Neural cell (in vitro differentiated cells): ENCODE measurements at regions not wholly inside any gene's neighbourhood (a gene's known extent, or its start where the extent isn't known, plus 50 kb on each side); places are given as distances from the start of the nearest gene placed in this dataset.

Experiments
- H2AFZ ChIP-seq: fragments of 200-600, 300-800 bp; sonication (generic), shearing (Covaris generic); 2 replicates; pipeline ENCODE4 v1.6.0; 2014; ENCODE audit warnings: low read depth, mild to moderate bottlenecking, antibody characterized with exemption, low read length, moderate library complexity
- H3F3A ChIP-seq: fragments of 200-600 bp; shearing (Covaris generic); 2 replicates; pipeline ENCODE4 v1.6.1; 2016; ENCODE audit warnings: mild to moderate bottlenecking, moderate library complexity, mixed read lengths, antibody characterized with exemption, low read length; ENCODE audit not compliant: insufficient read depth, poor library complexity, severe bottlenecking
- H3K27ac ChIP-seq: fragments of 200-600, 300-800 bp; sonication (generic), shearing (Covaris generic); 2 replicates; pipeline ENCODE4 v1.5.1; 2014; ENCODE audit warnings: mild to moderate bottlenecking, low read length, moderate library complexity
- H3K27me3 ChIP-seq: fragments of 300-800, 200-600 bp; sonication (generic), shearing (Covaris generic); 2 replicates; pipeline ENCODE4 v1.6.0; 2014; ENCODE audit warnings: mild to moderate bottlenecking, low read depth, low read length, moderate library complexity; ENCODE audit not compliant: insufficient read depth
- H3K36me3 ChIP-seq: fragments of 300-800, 200-600 bp; sonication (generic), shearing (Covaris generic); 2 replicates; pipeline ENCODE4 v1.5.1; 2014; ENCODE audit warnings: mild to moderate bottlenecking, antibody characterized with exemption, low read length, moderate library complexity; ENCODE audit not compliant: insufficient read depth
- H3K4me2 ChIP-seq: fragments of 300-800, 200-600 bp; sonication (generic), shearing (Covaris generic); 2 replicates; pipeline ENCODE4 v1.6.0; 2014; ENCODE audit warnings: mild to moderate bottlenecking, low read length
- H3K4me3 ChIP-seq: fragments of 300-800, 200-600 bp; sonication (generic), shearing (Covaris generic); 2 replicates; pipeline ENCODE4 v1.5.1; 2014; ENCODE audit warnings: mild to moderate bottlenecking, low read length, moderate library complexity
- H3K79me2 ChIP-seq: fragments of 200-600 bp; shearing (Covaris generic); replicated peaks from 2 replicates; pipeline ENCODE4 v1.6.0; 2014; ENCODE audit warnings: mild to moderate bottlenecking, low read length, moderate library complexity; ENCODE audit not compliant: insufficient read depth
- H3K9ac ChIP-seq: fragments of 300-800, 200-600 bp; sonication (generic), shearing (Covaris generic); 2 replicates; pipeline ENCODE4 v1.6.1; 2016; ENCODE audit warnings: mild to moderate bottlenecking, low read length, mixed read lengths
- H3K9me2 ChIP-seq: fragments of 200-600 bp; shearing (Covaris generic); 2 replicates; pipeline ENCODE4 v1.6.1; 2016; ENCODE audit warnings: mild to moderate bottlenecking, low read length, mixed read lengths; ENCODE audit not compliant: insufficient read depth
- H3K9me3 ChIP-seq: fragments of 200-600, 300-800 bp; sonication (generic), shearing (Covaris generic); 2 replicates; pipeline ENCODE4 v1.6.1; 2016; ENCODE audit warnings: mild to moderate bottlenecking, mixed run types, low read length, moderate library complexity, mixed read lengths
- H4K20me1 ChIP-seq: fragments of 200-600 bp; shearing (Covaris generic); 2 replicates; pipeline ENCODE4 v1.6.1; 2016; ENCODE audit warnings: mild to moderate bottlenecking, mixed run types; ENCODE audit not compliant: insufficient read depth
- CTCF ChIP-seq: fragments of 450-650 bp; IDR thresholded peaks from 2 replicates; pipeline ENCODE4 v1.5.1; 2014; ENCODE audit warnings: antibody characterized with exemption, mild to moderate bottlenecking, moderate library complexity; ENCODE audit not compliant: poor library complexity, severe bottlenecking
- EP300 ChIP-seq: fragments of 450-650 bp; conservative IDR thresholded peaks from 2 replicates; pipeline ENCODE4 v1.6.1; 2014; ENCODE audit warnings: antibody characterized with exemption, mild to moderate bottlenecking, moderate library complexity; ENCODE audit not compliant: poor library complexity, severe bottlenecking
- EZH2 ChIP-seq: fragments of 200-600, 300-800 bp; shearing (Covaris generic), sonication (generic); IDR thresholded peaks from 2 replicates; pipeline ENCODE4 v1.6.1; 2014; ENCODE audit warnings: antibody characterized with exemption, low read length, borderline replicate concordance, mild to moderate bottlenecking; ENCODE audit not compliant: insufficient read depth, poor library complexity, severe bottlenecking
- MXI1 ChIP-seq: fragments of 450-650 bp; conservative IDR thresholded peaks from 2 replicates; pipeline ENCODE4 v1.6.1; 2014; ENCODE audit warnings: antibody characterized with exemption, mild to moderate bottlenecking; ENCODE audit not compliant: poor library complexity, severe bottlenecking
- POLR2AphosphoS5 ChIP-seq: IDR thresholded peaks from 2 replicates; pipeline ENCODE4 v1.6.1; 2012
- RAD21 ChIP-seq: fragments of 450-650 bp; conservative IDR thresholded peaks from 2 replicates; pipeline ENCODE4 v1.6.1; 2014; ENCODE audit warnings: antibody characterized with exemption, mild to moderate bottlenecking, moderate library complexity
- SMC3 ChIP-seq: fragments of 450-650 bp; conservative IDR thresholded peaks from 2 replicates; pipeline ENCODE4 v1.6.1; 2014; ENCODE audit warnings: antibody characterized with exemption, mild to moderate bottlenecking, moderate library complexity; ENCODE audit not compliant: poor library complexity
- TAF1 ChIP-seq: IDR thresholded peaks from 2 replicates; pipeline ENCODE4 v1.6.1; 2012; ENCODE audit warnings: low read depth
- TF ChIP-seq, protein P1 (sequence below): IDR thresholded peaks from 2 replicates; pipeline ENCODE4 v1.6.1; 2012; ENCODE audit warnings: borderline replicate concordance

DNA sequence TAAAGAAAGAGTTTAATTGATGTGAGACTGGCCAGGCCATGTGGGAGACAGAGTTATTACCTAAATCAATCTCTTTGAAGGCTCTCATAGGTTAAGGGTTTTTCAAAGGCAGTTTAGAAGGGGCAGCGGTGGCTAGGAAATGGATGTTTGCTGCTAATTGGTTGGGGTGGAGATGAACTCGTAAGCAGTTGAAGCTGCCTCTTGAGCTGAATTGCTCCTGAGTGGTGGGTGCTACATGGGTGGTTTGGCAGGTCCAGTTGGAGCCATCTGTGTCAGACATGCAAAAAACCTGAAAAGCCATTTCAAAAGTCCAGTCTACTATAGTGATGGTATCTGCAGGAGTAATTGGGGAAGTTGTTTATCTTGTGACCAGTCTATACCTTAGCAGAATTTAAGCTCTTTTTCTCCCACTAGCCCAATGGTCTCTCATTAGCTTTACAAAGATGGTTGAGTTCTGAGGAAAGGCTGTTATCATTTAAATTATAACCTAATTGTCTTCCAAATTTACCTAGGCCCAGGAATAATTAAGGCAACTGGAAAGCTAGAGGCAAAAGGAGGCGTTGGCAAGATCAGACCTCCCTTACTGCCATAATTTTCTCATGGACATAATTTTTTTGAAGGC lies 762.4 kb upstream of the FRG1 start:
- H3K27ac ChIP-seq: no peak overlapping the region
- no peaks in the 10 kb centered on the region for H3K27me3 ChIP-seq
- no peak overlapping the region for H3K4me3 ChIP-seq
- no peaks in the 10 kb centered on the region for H3K9me3 ChIP-seq
- H3K79me2 ChIP-seq: no peaks in the 10 kb centered on the region
- no peak overlapping the region for H3K4me2 ChIP-seq
- no peaks in the 10 kb centered on the region for H3F3A ChIP-seq
- no peaks in the 10 kb centered on the region for H3K9me2 ChIP-seq
- no peak for TF ChIP-seq MXI1
- TF ChIP-seq RAD21: no peak
- TF ChIP-seq, protein P1, sequence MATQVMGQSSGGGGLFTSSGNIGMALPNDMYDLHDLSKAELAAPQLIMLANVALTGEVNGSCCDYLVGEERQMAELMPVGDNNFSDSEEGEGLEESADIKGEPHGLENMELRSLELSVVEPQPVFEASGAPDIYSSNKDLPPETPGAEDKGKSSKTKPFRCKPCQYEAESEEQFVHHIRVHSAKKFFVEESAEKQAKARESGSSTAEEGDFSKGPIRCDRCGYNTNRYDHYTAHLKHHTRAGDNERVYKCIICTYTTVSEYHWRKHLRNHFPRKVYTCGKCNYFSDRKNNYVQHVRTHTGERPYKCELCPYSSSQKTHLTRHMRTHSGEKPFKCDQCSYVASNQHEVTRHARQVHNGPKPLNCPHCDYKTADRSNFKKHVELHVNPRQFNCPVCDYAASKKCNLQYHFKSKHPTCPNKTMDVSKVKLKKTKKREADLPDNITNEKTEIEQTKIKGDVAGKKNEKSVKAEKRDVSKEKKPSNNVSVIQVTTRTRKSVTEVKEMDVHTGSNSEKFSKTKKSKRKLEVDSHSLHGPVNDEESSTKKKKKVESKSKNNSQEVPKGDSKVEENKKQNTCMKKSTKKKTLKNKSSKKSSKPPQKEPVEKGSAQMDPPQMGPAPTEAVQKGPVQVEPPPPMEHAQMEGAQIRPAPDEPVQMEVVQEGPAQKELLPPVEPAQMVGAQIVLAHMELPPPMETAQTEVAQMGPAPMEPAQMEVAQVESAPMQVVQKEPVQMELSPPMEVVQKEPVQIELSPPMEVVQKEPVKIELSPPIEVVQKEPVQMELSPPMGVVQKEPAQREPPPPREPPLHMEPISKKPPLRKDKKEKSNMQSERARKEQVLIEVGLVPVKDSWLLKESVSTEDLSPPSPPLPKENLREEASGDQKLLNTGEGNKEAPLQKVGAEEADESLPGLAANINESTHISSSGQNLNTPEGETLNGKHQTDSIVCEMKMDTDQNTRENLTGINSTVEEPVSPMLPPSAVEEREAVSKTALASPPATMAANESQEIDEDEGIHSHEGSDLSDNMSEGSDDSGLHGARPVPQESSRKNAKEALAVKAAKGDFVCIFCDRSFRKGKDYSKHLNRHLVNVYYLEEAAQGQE: no peak
- TF ChIP-seq TAF1: no peak
- no peak for TF ChIP-seq SMC3
- no peak for TF ChIP-seq CTCF
- TF ChIP-seq EZH2: no peak
- no peak for TF ChIP-seq POLR2AphosphoS5
- no peak for TF ChIP-seq EP300
- no peak overlapping the region for H2AFZ ChIP-seq
- H3K9ac ChIP-seq: no peak overlapping the region
- H4K20me1 ChIP-seq: no peaks in the 10 kb centered on the region
- H3K36me3 ChIP-seq: no peaks in the 10 kb centered on the region

GRCh38 chr4:189185810-189186432 lies 754.8 kb upstream of the FRG1 start:
- Histone ChIP-seq H3K27me3 (no peaks in the 10 kb centered on the region), H3F3A (no peaks in the 10 kb centered on the region), H3K36me3 (no peaks in the 10 kb centered on the region), H3K27ac (no peak overlapping the region), H3K4me2 (no peak overlapping the region), H3K9ac (no peak overlapping the region), H3K9me2 (no peaks in the 10 kb centered on the region), H3K9me3 (no peaks in the 10 kb centered on the region), H2AFZ (no peak overlapping the region), H4K20me1 (no peaks in the 10 kb centered on the region), H3K79me2 (no peaks in the 10 kb centered on the region), H3K4me3 (no peak overlapping the region)
- TF ChIP-seq EP300: no peak
- TF ChIP-seq EZH2: no peak
- TF ChIP-seq POLR2AphosphoS5: no peak
- TF ChIP-seq CTCF: no peak
- no peak for TF ChIP-seq TAF1
- no peak for TF ChIP-seq SMC3
- no peak for TF ChIP-seq MXI1
- TF ChIP-seq RAD21: no peak
- TF ChIP-seq, protein P1: no peak
